Skeletal muscle satellite cell (primary cell): ENCODE measurements at regions not wholly inside any gene's neighbourhood (a gene's known extent, or its start where the extent isn't known, plus 50 kb on each side); places are given as distances from the start of the nearest gene placed in this dataset.

Source experiments
- H3K27me3 ChIP-seq: 2 replicates; pipeline ENCODE4 v1.7.0; 2013; ENCODE audit warnings: low read length; ENCODE audit not compliant: control insufficient read depth, insufficient read depth
- H3K36me3 ChIP-seq: 2 replicates; pipeline ENCODE4 v1.7.0; 2013; ENCODE audit warnings: mild to moderate bottlenecking, control low read depth, low read length; ENCODE audit not compliant: insufficient read depth
- H3K4me1 ChIP-seq: 2 replicates; pipeline ENCODE4 v1.7.0; 2013; ENCODE audit warnings: low read length; ENCODE audit not compliant: control insufficient read depth, insufficient read depth
- H3K4me2 ChIP-seq: 2 replicates; pipeline ENCODE4 v1.7.0; 2013; ENCODE audit warnings: mild to moderate bottlenecking, low read length
- H3K4me3 ChIP-seq: 2 replicates; pipeline ENCODE4 v1.7.0; 2013; ENCODE audit warnings: low read length
- H3K9ac ChIP-seq: 2 replicates; pipeline ENCODE4 v1.7.0; 2013; ENCODE audit warnings: mild to moderate bottlenecking, low read depth, low read length, moderate library complexity
- H3K9me3 ChIP-seq: replicated peaks from 2 replicates; pipeline ENCODE4 v1.7.0; 2013; ENCODE audit warnings: mild to moderate bottlenecking, control low read depth, low read length

DNA sequence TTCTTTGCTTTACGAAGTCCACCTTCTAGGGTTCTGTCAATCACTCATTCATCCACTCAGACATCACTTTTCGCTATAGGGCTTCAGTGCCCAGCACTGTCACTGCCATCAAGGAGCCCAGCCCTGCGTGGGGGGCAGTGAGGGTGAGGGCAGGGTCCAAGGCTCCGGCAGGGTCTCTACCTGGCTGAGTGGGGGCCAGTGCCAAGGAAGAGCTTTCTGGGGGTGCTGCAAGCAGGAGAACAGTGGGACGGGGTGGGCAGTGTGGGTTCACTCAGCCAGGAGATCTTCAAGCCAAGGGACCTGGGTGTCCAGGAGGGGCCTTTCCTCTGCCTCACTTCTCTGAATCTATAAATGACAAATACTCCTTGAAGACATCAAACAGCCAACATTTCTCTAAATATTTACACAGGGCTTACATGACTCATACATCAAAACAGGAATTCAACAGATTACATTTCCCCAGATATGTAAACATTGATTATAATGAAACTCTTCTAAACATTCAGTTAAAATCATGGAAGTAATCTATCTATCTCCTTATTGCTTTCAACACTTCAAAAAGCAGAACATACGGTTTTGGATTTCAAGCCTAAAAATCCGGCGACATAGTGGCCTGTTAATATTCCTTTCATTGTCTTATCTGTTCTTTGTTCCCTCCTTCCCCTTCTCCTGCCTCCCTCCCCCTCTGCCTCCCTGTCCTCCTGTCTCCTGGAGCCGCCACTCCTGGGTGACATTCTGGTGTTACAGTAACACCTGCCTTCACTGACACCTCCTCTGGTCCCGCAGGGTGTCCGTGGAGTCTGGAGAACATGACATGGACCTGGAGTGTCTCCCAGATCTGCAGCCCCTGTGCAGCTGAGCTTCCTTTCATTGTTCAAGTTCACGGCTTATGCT is 94.4 kb upstream of the ADRA2C start:
- Histone ChIP-seq H3K4me3 (no peak overlapping the region), H3K9me3 (no peaks in the 10 kb centered on the region), H3K27me3 (peaks cover 13% of the 10 kb centered on the region), H3K9ac (no peak overlapping the region), H3K36me3 (no peaks in the 10 kb centered on the region), H3K4me1 (no peaks in the 10 kb centered on the region), H3K4me2 (no peak overlapping the region)

DNA sequence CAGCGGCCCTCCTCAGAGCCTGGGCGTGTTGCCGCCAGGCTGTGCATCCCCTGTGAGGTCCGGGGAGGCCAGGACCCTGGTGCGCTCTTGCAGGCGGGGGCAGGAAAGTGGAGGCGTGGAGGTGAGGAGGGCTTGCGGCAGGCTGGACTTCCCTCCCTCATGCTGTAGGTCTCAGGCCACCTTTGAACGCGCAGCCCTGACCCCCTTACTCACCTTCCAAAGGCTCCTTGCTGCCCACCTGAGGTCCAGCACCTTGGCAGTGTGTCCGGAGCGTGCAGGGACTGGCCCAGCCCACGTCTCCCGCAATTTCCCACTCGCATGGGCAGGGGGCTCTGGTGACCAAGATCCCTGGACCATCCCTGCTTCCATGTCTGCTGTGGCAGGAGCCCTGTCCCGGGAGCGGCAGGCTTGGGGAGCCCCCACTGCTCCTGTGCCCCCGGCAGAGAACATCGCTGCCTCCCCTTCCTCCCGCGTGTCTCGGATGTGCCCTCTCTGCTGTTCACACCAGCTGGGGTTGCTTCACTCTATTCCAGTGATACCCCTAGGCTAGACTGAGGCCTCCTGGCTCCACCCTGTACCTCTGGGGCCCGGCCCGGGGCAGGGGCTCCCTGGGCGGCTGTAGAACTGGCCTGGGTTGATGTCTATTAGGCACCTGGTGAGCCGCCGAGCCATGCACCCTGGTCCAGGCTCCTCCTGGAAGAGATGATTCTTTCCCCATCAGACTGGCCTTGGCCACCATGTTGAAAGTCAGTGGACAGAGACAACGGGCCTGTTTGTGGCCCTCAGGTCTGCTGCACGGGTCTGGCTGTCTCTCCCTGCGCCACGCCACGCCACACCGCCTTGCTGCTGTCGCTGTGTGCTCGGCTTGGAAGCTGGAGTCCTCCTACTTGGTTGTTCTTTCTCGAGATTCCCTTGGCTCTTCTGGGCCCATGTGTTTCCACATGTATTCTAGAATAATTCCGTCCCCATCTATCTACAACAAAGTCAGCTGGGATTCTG is 95.4 kb upstream of the ADRA2C start:
- Histone ChIP-seq H3K27me3 (peaks cover 5% of the 10 kb centered on the region), H3K9ac (no peak overlapping the region), H3K4me2 (no peak overlapping the region), H3K9me3 (no peaks in the 10 kb centered on the region), H3K4me1 (no peaks in the 10 kb centered on the region), H3K4me3 (no peak overlapping the region), H3K36me3 (no peaks in the 10 kb centered on the region)

DNA sequence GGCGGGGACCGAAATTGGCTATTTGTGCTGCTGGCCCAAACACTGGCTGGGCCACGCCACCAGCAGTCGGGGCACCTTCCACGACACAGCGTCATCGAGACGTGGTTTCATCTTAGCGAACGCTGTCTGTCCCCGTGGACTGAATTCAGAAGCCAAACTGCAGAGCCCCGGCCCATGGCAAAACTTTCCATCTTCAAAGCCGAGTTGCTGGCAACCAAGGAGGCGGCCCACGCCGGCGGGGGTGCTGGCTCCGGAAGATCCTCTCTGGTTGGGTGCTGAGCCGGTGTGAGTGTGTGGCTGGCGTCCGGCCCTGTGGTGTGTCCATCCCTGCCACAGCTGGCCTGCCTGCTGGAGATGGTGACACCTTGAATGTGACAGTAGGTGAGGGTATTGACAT is 96.6 kb upstream of the ADRA2C start:
- Histone ChIP-seq H3K4me2 (no peak overlapping the region), H3K4me1 (no peaks in the 10 kb centered on the region), H3K4me3 (no peak overlapping the region), H3K27me3 (peaks cover 5% of the 10 kb centered on the region), H3K36me3 (no peaks in the 10 kb centered on the region), H3K9ac (no peak overlapping the region), H3K9me3 (no peaks in the 10 kb centered on the region)

DNA sequence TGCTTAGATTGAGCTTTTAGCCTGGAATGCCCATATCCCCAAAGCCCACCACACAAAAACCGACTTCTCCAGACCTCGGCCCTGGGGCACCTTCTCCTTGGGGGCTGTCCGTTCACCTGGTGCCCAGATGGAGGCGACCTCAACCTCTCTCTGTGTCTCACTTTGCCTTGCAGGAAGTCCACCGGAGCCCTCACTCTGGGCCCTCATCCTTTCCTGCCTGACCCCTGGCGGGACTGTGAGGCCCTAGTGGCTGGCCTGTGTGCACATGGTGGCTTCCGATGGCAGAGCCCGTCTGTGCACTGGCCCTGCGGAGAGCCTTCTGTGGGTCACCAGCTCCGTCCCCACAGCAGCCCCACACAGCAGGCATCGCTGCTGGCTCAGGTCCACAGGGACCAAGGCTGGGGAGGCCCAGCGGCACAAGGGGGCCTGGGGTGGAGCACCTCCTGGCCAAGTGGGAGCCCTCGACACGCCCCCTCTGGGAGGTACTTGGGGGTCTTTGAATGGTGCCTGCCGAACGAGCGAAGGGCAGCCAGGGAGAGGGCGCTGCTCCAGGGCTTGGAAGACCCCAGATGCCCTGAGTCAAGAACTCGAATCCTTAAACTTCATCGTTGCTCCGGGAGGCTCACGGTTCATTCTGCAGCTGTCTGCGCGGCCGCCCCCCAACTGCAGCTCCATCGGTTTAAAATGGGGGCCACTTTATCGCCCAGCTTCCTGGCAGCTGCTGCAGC is 97.2 kb upstream of the ADRA2C start:
- Histone ChIP-seq H3K4me1 (no peaks in the 10 kb centered on the region), H3K4me2 (no peak overlapping the region), H3K9ac (no peak overlapping the region), H3K4me3 (no peak overlapping the region), H3K36me3 (no peaks in the 10 kb centered on the region), H3K9me3 (no peaks in the 10 kb centered on the region), H3K27me3 (peaks cover 9% of the 10 kb centered on the region)

DNA sequence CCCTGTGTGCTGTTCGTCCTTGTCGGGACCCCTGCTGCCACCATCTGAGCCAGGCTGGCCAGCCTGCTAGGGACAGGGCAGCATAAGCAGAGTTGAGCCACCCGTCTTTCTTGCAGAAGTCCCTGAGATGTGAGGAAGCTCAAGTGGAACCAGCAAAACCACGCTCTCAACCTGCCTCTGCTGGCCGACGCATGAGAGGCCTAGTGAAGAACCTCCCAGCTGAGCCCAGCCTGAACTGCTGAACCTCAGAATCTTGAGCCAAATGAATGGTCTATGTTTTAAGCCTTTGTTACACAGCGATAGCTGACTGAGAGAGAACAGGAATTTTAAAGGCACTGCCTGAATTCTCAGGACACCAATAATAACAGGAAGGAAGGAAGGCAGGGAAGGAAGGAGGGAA is 98.9 kb upstream of the ADRA2C start:
- Histone ChIP-seq H3K4me1 (no peaks in the 10 kb centered on the region), H3K9me3 (no peaks in the 10 kb centered on the region), H3K4me3 (no peak overlapping the region), H3K27me3 (peaks cover 10% of the 10 kb centered on the region), H3K9ac (no peak overlapping the region), H3K36me3 (no peaks in the 10 kb centered on the region), H3K4me2 (no peak overlapping the region)

DNA sequence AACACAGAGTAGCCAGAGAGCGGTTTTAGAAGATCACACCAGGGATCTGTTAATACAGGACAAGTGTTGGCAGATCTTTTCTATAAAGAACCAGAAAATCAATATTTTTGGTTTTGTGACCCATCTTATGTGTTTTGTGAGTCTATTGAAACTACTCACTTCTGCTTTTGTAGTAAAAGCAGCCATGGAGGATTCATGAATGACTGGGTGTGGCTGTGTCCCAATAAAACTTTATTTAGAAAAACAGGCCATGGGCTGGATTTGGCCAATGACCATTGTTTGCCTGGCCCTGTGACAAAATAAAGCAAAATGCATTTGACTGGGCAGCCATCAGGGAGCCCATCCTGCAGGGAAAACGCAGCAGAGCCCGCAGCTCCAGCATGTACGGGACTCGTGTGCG is 99.9 kb upstream of the ADRA2C start:
- no peaks in the 10 kb centered on the region for H3K4me1 ChIP-seq
- H3K9ac ChIP-seq, result no peak overlapping the region
- H3K36me3 ChIP-seq, result no peaks in the 10 kb centered on the region
- H3K4me3 ChIP-seq, result no peak overlapping the region
- H3K9me3 ChIP-seq, result no peaks in the 10 kb centered on the region
- no peak overlapping the region for H3K4me2 ChIP-seq
- H3K27me3 ChIP-seq, result peaks cover 16% of the 10 kb centered on the region

DNA sequence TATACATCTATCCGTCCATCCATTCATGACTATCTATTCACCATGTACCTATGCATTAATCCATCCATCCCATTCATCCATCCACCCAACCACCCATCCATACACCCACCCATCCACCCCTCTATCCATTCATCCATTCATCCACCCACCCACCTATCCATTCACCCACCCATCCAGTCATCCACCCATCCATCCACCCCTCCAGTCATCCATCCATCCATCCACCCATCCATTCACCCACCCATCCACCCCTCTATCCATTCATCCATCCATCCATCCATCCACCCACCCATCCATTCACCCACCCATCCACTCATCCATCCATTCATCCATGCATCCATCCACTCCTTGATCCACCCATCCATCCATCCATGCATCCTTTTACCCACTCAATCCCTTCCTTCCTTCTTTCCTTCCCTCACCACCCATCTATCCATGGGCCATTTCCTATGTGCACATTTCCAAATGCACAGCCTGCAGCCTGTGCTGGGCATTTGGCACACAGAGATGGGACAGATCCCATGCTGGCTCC is 100.8 kb upstream of the ADRA2C start:
- no peaks in the 10 kb centered on the region for H3K36me3 ChIP-seq
- no peak overlapping the region for H3K4me2 ChIP-seq
- peaks cover 24% of the 10 kb centered on the region for H3K27me3 ChIP-seq
- no peak overlapping the region for H3K4me3 ChIP-seq
- no peaks in the 10 kb centered on the region for H3K4me1 ChIP-seq
- no peaks in the 10 kb centered on the region for H3K9me3 ChIP-seq
- no peak overlapping the region for H3K9ac ChIP-seq

DNA sequence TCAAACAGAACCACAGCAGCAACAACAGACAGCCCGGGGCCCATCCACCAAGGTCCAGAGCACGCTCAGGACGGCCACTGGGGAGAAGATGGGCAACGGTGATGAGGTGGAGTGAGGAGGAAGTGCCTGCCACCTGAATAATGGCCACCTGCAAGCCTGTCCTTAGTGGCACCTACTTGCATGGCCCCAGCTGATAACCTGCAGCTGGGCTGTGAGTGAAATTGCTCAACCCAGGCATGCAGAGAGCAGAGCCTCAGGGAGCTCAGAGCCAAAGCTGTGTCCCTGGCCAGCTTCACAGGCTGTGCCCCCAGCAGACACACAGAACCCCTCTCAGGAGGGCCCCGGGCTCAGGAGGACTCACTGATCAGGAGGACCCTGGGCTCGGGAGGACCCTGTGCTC is 102.4 kb upstream of the ADRA2C start:
- no peaks in the 10 kb centered on the region for H3K9me3 ChIP-seq
- no peak overlapping the region for H3K4me2 ChIP-seq
- H3K9ac ChIP-seq, result no peak overlapping the region
- peaks cover 40% of the 10 kb centered on the region for H3K27me3 ChIP-seq
- no peaks in the 10 kb centered on the region for H3K4me1 ChIP-seq
- H3K36me3 ChIP-seq, result no peaks in the 10 kb centered on the region
- no peak overlapping the region for H3K4me3 ChIP-seq

DNA sequence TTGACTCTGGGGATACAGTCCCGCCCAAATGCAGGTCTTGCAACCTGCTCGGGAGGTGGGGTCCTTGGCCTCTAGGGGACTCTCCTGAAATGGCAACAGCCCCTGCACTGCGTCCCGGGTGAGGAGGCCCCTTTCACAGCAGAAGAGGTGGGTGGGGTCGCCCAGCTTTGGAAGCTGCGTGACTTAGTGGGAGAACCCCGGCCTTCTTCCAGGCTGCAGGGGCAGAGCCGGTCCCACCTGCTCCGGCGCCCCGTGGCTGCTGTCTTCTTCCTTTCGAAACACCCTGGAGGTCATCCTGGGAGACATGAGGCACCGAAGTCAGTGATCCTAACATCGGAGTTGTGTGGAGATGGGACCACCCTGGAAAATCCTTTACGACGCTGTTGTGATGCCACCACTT is 103.7 kb upstream of the ADRA2C start:
- H3K9ac ChIP-seq, result no peak overlapping the region
- H3K27me3 ChIP-seq, result peaks cover 52% of the 10 kb centered on the region

DNA sequence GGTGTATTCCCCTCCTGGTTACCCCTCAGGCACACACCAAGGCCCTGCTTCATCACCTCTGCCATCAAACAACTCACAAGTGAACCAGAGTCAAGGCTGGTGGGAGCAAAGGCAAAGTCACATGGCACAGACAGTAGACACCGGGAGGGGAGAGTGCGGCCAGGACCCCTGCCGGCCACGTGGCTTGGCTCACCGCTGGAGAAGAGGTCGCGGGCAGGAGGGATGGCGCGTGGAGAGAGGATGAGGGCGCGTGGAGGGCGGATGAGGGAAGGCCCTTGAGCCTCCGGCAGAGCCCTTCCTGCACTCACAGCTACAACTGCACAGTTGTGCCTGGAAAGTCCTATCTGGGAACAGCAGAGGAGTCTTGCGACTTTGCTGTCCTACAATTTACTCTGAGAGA is 104.2 kb upstream of the ADRA2C start:
- no peaks in the 10 kb centered on the region for H3K4me1 ChIP-seq
- no peak overlapping the region for H3K9ac ChIP-seq
- H3K36me3 ChIP-seq, result no peaks in the 10 kb centered on the region
- no peaks in the 10 kb centered on the region for H3K9me3 ChIP-seq
- H3K27me3 ChIP-seq, result peaks cover 57% of the 10 kb centered on the region
- no peak overlapping the region for H3K4me3 ChIP-seq
- no peak overlapping the region for H3K4me2 ChIP-seq

More for the DNA sequence above, 103.7 kb upstream of the ADRA2C start:
- H3K4me3 ChIP-seq, result no peak overlapping the region
- H3K4me1 ChIP-seq, result no peaks in the 10 kb centered on the region
- no peaks in the 10 kb centered on the region for H3K9me3 ChIP-seq
- H3K36me3 ChIP-seq, result no peaks in the 10 kb centered on the region
- no peak overlapping the region for H3K4me2 ChIP-seq
